Vagina (tissue), 2 donors: ENCODE measurements at regions not wholly inside any gene's neighbourhood (a gene's known extent, or its start where the extent isn't known, plus 50 kb on each side); places are given as distances from the start of the nearest gene placed in this dataset.

Experiments
- CTCF ChIP-seq, 3 experiments: fragments of 450-650 bp in 2 of 3; fragments of 200-600 bp in 1 of 3; sonication (generic) in 1 of 3; IDR thresholded peaks; one replicate each; pipeline ENCODE4 v1.5.1; 2017 to 2019; ENCODE audit warnings: antibody characterized with exemption in 3 of 3, mild to moderate bottlenecking in 2 of 3, moderate library complexity in 2 of 3
- POLR2A ChIP-seq, 2 donors: fragments of 450-650 bp; IDR thresholded peaks; one replicate each; pipeline ENCODE4 v1.6.1; 2017; ENCODE audit warnings: antibody characterized with exemption in 2 of 2, mild to moderate bottlenecking in 2 of 2, moderate library complexity in 2 of 2

- TF ChIP-seq CTCF (IDR thresholded peaks at IDR 0.05) (no peak), POLR2A (IDR thresholded peaks at IDR 0.05) (no peak)
These were observed 670.8 kb upstream of the NR2F2 start for GRCh38 chr15:95659656-95660055.
